Transverse colon (tissue), 3 donors: ENCODE measurements at regions not wholly inside any gene's neighbourhood (a gene's known extent, or its start where the extent isn't known, plus 50 kb on each side); places are given as distances from the start of the nearest gene placed in this dataset.

Experiments used
- POLR2A ChIP-seq: fragments of 450-650 bp; IDR thresholded peaks from one replicate; pipeline ENCODE4 v1.6.1; 2016; ENCODE audit warnings: antibody characterized with exemption, mild to moderate bottlenecking, moderate library complexity
- POLR2AphosphoS5 ChIP-seq, 3 donors: sonication (generic); formaldehyde crosslinking; IDR thresholded peaks; one replicate each; pipeline ENCODE4 v1.6.1; 2016; ENCODE audit warnings: antibody characterized with exemption in 3 of 3

GRCh38 chr1:98304888-98305287 is 356.6 kb upstream of the SNX7 start:
- no peak for TF ChIP-seq POLR2A
- TF ChIP-seq POLR2AphosphoS5 (IDR thresholded peaks at IDR 0.05), result no peak
